CD4-positive, alpha-beta T cell treated with Interleukin-6 at 100 ng/mL for 8 hours (primary cell): ENCODE measurements at regions not wholly inside any gene's neighbourhood (a gene's known extent, or its start where the extent isn't known, plus 50 kb on each side); places are given as distances from the start of the nearest gene placed in this dataset.
"Not testable (repeated sequence)": the region's sequence is repeated elsewhere in the genome, so short reads cannot be mapped to it uniquely, and the experiment has no call there.

Experiments
- DNase-seq: peaks from one replicate; pipeline ENCODE4 v3.0.0-alpha.2; 2020; ENCODE audit warnings: mixed read lengths, low spot score

- no peak for DNase-seq
Observed at GRCh38 chr5:101647861-101648260, 648.2 kb downstream of the SLCO4C1 start.

- DNase-seq, result no peak
Observed at GRCh38 chr5:101643794-101644193, 652.3 kb downstream of the SLCO4C1 start.

DNA sequence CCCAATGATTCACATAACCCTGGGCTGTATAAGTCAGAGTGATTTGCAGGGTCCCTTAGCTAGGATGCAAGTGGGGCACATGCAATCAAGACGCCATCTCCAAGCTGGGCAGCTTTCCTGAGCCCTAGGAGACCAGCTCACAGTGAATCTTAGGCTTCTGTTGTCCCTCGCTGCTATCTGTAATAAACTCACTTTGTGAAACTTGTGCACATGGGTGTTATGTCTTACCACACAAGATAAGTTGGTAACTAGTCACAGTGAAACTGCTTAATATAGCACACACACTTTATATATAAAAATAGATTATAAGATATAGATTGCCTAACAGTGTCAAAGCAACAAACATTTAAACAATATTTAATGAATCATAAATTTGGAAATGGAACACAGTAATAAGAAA lies 658.5 kb downstream of the SLCO4C1 start:
- DNase-seq, result no peak

- not testable (repeated sequence) for DNase-seq
Observed at GRCh38 chr5:101627770-101628169, 668.3 kb downstream of the SLCO4C1 start.

DNA sequence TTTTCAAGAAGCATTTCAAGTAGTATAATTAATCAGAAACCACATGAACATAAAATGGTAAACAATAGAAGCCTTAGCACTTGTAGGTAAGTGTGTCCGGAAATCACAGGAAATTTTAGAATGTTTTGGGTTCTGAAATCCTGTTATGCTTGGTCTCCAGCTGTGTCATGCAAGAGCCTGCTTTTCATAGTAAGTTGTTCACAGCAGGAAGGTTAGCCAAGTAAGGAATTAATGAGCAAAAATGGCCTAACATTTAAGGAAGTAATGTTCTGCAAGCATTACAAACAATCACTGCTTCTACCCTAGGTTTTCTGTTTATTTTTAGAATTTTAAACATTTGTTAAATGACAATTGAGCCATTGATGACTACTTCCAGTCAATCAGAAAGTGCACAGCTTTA lies 669.5 kb downstream of the SLCO4C1 start:
- DNase-seq, result no peak

GRCh38 chr5:101611039-101611438 lies 685.0 kb downstream of the SLCO4C1 start:
- no peak for DNase-seq

- DNase-seq, result no peak
Observed at GRCh38 chr5:101608322-101608721, 687.8 kb downstream of the SLCO4C1 start.

- no peak for DNase-seq
Observed at GRCh38 chr5:101605700-101606099, 690.4 kb downstream of the SLCO4C1 start.

GRCh38 chr5:101600614-101601013 lies 695.5 kb downstream of the SLCO4C1 start:
- DNase-seq, result no peak

- no peak for DNase-seq
Observed at GRCh38 chr5:101590384-101590783, 687.3 kb upstream of the ST8SIA4 start.

DNA sequence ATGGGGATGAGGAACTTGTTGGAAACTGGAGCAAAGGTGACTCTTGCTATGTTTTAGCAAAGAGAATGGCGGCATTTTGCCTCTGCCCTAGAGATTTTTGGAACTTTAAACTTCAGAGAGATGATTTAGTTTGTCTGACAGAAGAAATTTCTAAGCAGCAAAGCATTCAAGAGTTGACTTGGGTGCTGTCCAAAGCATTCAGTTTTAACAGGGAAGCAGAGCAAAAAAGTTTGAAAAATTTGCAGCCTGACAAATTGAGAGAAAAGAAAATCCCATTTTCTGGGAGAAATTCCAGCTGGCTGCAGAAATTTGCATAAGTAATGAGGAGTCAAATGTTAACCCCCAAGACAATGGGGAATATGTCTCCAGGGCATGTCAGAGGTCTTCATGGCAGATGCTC lies 682.3 kb upstream of the ST8SIA4 start:
- DNase-seq, result no peak

GRCh38 chr5:101580591-101580990 lies 677.5 kb upstream of the ST8SIA4 start:
- DNase-seq, result no peak

- no peak for DNase-seq
Observed at GRCh38 chr5:101574017-101574416, 670.9 kb upstream of the ST8SIA4 start.

DNA sequence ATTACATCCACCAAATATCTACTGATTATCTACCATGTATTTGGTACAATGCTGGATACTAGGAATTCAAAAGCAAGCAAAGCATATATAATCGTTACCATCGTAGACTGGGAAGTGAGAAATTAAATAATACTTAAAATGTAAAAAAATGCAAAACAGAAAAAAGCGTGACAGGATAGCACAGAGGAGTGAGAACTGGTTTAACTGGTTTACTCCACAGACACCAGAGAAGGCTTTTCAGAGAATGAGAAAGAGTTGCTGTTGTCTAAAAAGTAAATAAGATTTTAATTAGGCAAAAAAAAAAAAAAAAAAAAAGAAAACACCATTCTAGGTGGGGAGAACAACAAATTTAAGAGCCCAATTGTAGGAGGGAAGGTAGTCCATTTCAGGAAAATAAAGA lies 657.9 kb upstream of the ST8SIA4 start:
- DNase-seq, result no peak

DNA sequence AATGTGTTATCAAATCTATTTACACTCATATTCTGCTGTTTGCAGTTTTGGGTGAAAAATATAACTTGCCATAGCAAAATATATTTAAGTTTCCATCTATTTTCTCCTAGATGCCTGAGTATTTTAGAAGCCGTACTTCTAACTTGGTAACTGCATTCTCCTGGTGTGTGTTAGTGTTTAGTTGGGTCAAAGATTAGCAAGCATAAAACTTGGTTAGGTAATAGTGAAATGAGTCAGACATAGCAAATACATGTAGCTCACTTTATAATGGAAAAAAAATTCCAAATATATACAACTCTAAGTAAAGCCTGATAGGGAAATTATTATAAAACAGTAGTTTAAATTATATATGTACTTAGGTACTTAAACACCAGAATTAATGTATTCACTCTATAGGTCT lies 640.7 kb upstream of the ST8SIA4 start:
- no peak for DNase-seq

- DNase-seq, result no peak
Observed at GRCh38 chr5:101539315-101539714, 636.2 kb upstream of the ST8SIA4 start.

DNA sequence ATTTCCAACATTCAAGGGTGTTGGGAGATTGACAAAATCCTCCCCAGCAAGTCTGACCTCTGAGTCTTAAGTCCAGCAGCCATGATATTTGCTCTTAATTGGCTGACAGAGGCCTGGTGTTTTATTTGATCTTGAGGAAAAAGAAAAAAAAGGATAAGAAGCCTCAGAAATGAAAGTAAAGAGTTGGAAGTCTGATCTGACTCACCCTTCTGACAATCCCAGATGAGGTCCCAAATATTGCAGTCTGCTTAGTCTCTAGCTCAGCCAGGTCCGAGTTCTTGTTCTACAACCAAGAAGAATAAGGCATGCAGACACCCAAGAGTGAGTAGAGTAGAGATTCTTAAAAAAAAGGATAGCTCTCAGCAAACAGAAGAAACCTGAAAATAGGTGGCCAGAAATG lies 632.5 kb upstream of the ST8SIA4 start:
- DNase-seq, result no peak

DNA sequence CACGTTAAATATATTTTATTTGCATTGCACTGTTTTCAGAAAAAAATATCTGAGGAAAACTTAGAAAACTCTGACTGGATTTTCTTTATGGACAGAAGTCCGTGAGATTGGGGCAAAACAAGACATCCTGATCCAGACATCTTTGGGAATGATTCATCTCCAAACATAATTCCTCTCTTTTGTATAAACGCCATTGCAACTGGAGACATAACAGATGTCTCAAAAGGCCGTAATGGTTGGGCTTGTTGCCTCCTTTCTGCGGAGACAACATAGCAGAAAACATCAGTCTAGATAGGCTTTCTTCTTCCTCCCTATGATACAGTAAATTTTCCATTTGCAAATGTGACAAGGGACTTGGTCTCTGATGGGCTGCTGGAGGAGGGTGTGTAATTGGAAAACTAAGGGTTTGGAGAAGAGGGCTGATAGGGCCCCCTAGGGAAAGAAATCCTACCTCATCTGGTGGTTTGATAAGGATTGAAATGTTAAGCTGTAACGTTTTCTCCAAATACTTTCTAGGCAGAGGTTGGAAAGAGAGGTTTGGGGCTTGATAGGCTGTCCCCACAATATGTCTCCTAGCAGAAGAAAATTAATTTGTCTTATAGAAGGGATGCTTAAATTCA lies 631.5 kb upstream of the ST8SIA4 start:
- no peak for DNase-seq

- DNase-seq, result no peak
Observed at GRCh38 chr5:101532430-101532829, 629.3 kb upstream of the ST8SIA4 start.

DNA sequence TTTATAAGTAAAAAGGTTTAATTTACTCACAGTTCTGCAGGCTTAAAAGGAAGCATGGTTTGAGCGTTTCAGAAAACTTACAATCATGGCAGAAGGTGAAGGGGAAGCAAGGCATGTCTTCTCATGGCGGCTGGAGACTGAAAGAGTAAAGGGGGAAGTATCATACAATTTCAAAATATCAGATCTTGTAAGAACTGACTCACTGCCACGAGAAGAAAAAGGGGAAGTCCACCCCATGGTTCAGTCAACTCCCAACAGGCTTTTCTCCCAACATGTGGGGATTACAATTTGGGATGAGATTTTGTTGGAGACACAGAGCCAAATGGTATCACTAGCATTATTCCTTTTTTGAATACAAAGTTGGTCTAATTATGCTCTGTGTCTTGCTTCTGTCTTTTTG lies 627.9 kb upstream of the ST8SIA4 start:
- DNase-seq, result no peak

DNA sequence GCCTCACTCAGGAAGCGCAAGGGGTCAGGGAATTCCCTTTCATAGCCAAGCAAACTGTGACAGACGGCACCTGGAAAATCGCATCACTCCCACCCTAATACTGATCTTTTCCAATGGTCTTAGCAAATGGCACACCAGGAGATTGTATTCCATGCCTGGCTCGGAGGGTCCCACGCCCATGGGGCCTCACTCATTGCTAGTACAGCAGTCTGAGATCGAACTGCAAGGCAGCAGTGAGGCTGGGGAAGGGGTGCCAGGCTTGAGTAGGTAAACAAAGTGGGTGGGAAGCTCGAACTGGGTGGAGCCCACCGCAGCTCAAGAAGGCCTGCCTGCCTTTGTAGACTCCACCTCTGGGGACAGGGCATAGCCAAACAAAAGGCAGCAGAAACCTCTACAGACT lies 626.0 kb upstream of the ST8SIA4 start:
- not testable (repeated sequence) for DNase-seq

DNA sequence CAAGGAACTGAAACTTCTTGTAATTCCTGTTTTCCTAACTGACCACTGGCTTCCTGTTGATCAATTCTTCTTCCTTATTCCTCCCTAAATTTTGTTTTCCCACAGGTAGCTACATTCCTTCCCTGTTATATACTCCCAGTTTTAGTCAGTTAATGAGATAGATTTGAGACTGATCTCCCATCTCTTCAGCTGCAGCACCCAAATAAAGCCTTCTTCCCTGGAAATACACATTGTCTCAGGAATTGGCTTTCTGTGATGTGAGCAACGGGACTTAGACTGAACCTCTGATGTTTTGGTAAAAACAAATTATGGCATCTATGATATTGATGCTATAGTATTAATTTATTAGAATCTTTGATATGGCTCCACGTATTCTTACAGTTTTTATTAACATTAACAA lies 617.3 kb upstream of the ST8SIA4 start:
- DNase-seq, result no peak

GRCh38 chr5:101517795-101518194 lies 614.7 kb upstream of the ST8SIA4 start:
- no peak for DNase-seq

DNA sequence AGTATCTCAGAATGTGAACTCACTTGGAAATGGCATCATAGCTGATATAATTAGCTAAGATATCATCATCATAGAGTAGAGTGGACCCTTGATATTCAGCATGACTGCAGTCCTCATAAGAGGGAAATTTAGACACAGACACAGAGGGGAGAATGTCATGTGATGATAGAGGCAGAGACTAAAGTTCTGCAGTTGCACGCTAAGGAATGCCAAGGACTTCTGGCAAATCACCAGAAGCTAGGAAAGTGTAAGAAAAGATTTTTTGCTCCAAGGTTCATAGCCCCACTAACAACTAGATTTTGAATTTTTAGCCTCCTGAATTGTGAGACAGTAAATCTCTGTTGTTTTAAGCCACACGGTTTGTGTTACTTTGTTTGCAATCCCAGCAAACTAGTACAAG lies 612.6 kb upstream of the ST8SIA4 start:
- no peak for DNase-seq
